Liver (tissue), 3 donors: ENCODE measurements at regions not wholly inside any gene's neighbourhood (a gene's known extent, or its start where the extent isn't known, plus 50 kb on each side); places are given as distances from the start of the nearest gene placed in this dataset.

Source experiments
- ATF3 ChIP-seq: IDR thresholded peaks from 2 replicates; pipeline ENCODE4 v1.6.1; 2016; ENCODE audit warnings: antibody characterized with exemption
- SP1 ChIP-seq: IDR thresholded peaks from 2 replicates; pipeline ENCODE4 v1.6.1; 2018; ENCODE audit warnings: antibody characterized with exemption, mild to moderate bottlenecking
- TF ChIP-seq, protein P1 (sequence below): fragments of 150-350 bp; IDR thresholded peaks from 2 replicates; pipeline ENCODE4 v1.5.1; 2017; ENCODE audit warnings: improper control_type of control experiment, low read depth, low read length; ENCODE audit not compliant: missing input control
- donor health status: healthy.
- donor health status: healthy.

- TF ChIP-seq, protein P1, sequence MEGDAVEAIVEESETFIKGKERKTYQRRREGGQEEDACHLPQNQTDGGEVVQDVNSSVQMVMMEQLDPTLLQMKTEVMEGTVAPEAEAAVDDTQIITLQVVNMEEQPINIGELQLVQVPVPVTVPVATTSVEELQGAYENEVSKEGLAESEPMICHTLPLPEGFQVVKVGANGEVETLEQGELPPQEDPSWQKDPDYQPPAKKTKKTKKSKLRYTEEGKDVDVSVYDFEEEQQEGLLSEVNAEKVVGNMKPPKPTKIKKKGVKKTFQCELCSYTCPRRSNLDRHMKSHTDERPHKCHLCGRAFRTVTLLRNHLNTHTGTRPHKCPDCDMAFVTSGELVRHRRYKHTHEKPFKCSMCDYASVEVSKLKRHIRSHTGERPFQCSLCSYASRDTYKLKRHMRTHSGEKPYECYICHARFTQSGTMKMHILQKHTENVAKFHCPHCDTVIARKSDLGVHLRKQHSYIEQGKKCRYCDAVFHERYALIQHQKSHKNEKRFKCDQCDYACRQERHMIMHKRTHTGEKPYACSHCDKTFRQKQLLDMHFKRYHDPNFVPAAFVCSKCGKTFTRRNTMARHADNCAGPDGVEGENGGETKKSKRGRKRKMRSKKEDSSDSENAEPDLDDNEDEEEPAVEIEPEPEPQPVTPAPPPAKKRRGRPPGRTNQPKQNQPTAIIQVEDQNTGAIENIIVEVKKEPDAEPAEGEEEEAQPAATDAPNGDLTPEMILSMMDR: no peak
- TF ChIP-seq SP1 (peak; percentile 80), ATF3 (no peak)
These were observed 125.5 kb upstream of the SERBP1 start for GRCh38 chr1:67555461-67556296.
